GM12878 (cell line): ENCODE measurements at regions not wholly inside any gene's neighbourhood (a gene's known extent, or its start where the extent isn't known, plus 50 kb on each side); places are given as distances from the start of the nearest gene placed in this dataset.

ENCODE experiments used
- CREM ChIP-seq: IDR thresholded peaks from 2 replicates; pipeline ENCODE4 v1.6.1; 2014; ENCODE audit warnings: antibody characterized with exemption, low read depth
- CTCF ChIP-seq, 3 experiments: IDR thresholded peaks in 2 of 3; conservative IDR thresholded peaks in 1 of 3; 2 replicates each; pipeline ENCODE4 v1.5.1; 2011; ENCODE audit warnings: low read depth in 3 of 3, low read length in 3 of 3, mild to moderate bottlenecking in 3 of 3, control low read depth in 2 of 3, moderate library complexity in 2 of 3, inconsistent platforms in 1 of 3, mixed read lengths in 1 of 3; ENCODE audit not compliant: control insufficient read depth in 2 of 3, insufficient read depth in 1 of 3; ENCODE audit errors: extremely low read depth in 1 of 3
- EGR1 ChIP-seq, 2 experiments: IDR thresholded peaks; 1 replicate in 1 of 2; 2 replicates in 1 of 2; pipeline ENCODE4 v1.6.1; 2011 to 2012; ENCODE audit warnings: low read depth in 2 of 2, low read length in 2 of 2, borderline replicate concordance in 1 of 2, mild to moderate bottlenecking in 1 of 2, moderate library complexity in 1 of 2
- EZH2 ChIP-seq: IDR thresholded peaks from 2 replicates; pipeline ENCODE4 v1.6.1; 2012; ENCODE audit warnings: low read depth, mild to moderate bottlenecking, control low read depth, inconsistent platforms, low read length, borderline replicate concordance; ENCODE audit not compliant: control insufficient read depth
- HCFC1 ChIP-seq: fragments of 150-350 bp; IDR thresholded peaks from 2 replicates; pipeline ENCODE4 v1.6.1; 2014; ENCODE audit warnings: low read length
- MXI1 ChIP-seq: fragments of 150-350 bp; IDR thresholded peaks from 2 replicates; pipeline ENCODE4 v1.6.1; 2011; ENCODE audit warnings: low read depth, mild to moderate bottlenecking, inconsistent platforms, low read length, improper control_type of control experiment
- POLR2A ChIP-seq: IDR thresholded peaks from 2 replicates; pipeline ENCODE4 v1.6.1; 2011; ENCODE audit warnings: low read depth, mild to moderate bottlenecking, low read length
- POLR2AphosphoS5 ChIP-seq: IDR thresholded peaks from 2 replicates; pipeline ENCODE4 v1.6.1; 2011; ENCODE audit warnings: mild to moderate bottlenecking, low read length, inconsistent platforms
- TCF3 ChIP-seq: IDR thresholded peaks from 2 replicates; pipeline ENCODE4 v1.6.1; 2012; ENCODE audit warnings: low read depth, mild to moderate bottlenecking, low read length, borderline replicate concordance; ENCODE audit not compliant: insufficient read depth
- USF2 ChIP-seq: IDR thresholded peaks from 2 replicates; pipeline ENCODE4 v1.6.1; 2011; ENCODE audit warnings: low read depth, low read length, improper control_type of control experiment, borderline replicate concordance

- TF ChIP-seq CREM (no peak), USF2 (no peak), MXI1 (no peak), CTCF (IDR thresholded peaks at IDR 0.05 in 2 of 3, conservative IDR thresholded peaks at IDR 0.05 in 1 of 3; ENCODE audit: control insufficient read depth in 2 of 3, extremely low read depth in 1 of 3, insufficient read depth in 1 of 3, low read depth in 3 of 3, low read length in 3 of 3) (no peak), HCFC1 (no peak), POLR2AphosphoS5 (no peak), POLR2A (no peak), TCF3 (no peak), EZH2 (no peak), EGR1 (IDR thresholded peaks at IDR 0.05; ENCODE audit: borderline replicate concordance in 1 of 2, low read depth in 2 of 2, low read length in 2 of 2) (no peak)
These were observed 579.1 kb downstream of the TMTC2 start for GRCh38 chr12:83265808-83266207.
